IMR-90 (cell line): ENCODE measurements at regions not wholly inside any gene's neighbourhood (a gene's known extent, or its start where the extent isn't known, plus 50 kb on each side); places are given as distances from the start of the nearest gene placed in this dataset.

Experiments
- ATAC-seq: fragments of 200-7000 bp; cut with Tn5 transposase; 2 replicates; pipeline ENCODE4 v1.9.1; 2020; ENCODE audit warnings: low read depth, mild to moderate bottlenecking, moderate library complexity
- BruUV-seq: library from RNA; stranded (reverse); fragments of 400-500 nt; replicated peaks from 2 replicates; lab custom pipeline; 2021; lab: Mats Ljungman, UMichigan
- CTCF ChIA-PET: fragments of 300-600 bp; formaldehyde crosslinking; extraction: SDS; loops from one replicate; lab custom pipeline; 2021; ENCODE audit warnings: antibody characterized with exemption; lab: Yijun Ruan, JAX
- POLR2A ChIA-PET: fragments of 300-600 bp; sonication (Branson Sonifier 250); formaldehyde crosslinking; loops from one replicate; lab custom pipeline; 2022; ENCODE audit warnings: antibody characterized with exemption; ENCODE audit not compliant: unreplicated experiment; lab: Charles Lee
- DNase-seq: peaks from one replicate; pipeline ENCODE4 v3.0.0; 2013
- H2AFZ ChIP-seq: replicated peaks from 2 replicates; pipeline ENCODE3; 2013; ENCODE audit warnings: low read length, mild to moderate bottlenecking; ENCODE audit not compliant: poor library complexity
- H2AK5ac ChIP-seq: 2 replicates; pipeline ENCODE4 v1.6.1; 2013; ENCODE audit warnings: low read depth, low read length, inconsistent platforms
- H2AK9ac ChIP-seq: replicated peaks from 2 replicates; pipeline ENCODE3; 2013; ENCODE audit warnings: mild to moderate bottlenecking, low read depth, low read length, moderate library complexity; ENCODE audit not compliant: poor library complexity
- H2BK120ac ChIP-seq: 2 replicates; pipeline ENCODE4 v1.6.1; 2013; ENCODE audit warnings: low read depth, low read length, inconsistent platforms
- H2BK15ac ChIP-seq: 3 replicates; pipeline ENCODE4 v1.6.1; 2013; ENCODE audit warnings: low read depth, low read length, inconsistent platforms
- H2BK20ac ChIP-seq: 2 replicates; pipeline ENCODE4 v1.6.1; 2013; ENCODE audit warnings: low read depth, mild to moderate bottlenecking, inconsistent platforms, low read length, moderate library complexity
- H2BK5ac ChIP-seq: 2 replicates; pipeline ENCODE4 v1.6.1; 2013; ENCODE audit warnings: mild to moderate bottlenecking, low read depth, low read length, inconsistent platforms; ENCODE audit not compliant: poor library complexity, severe bottlenecking
- H3K14ac ChIP-seq: replicated peaks from 2 replicates; pipeline ENCODE4 v1.6.1; 2013; ENCODE audit warnings: low read depth, low read length, inconsistent platforms
- H3K18ac ChIP-seq: 2 replicates; pipeline ENCODE4 v1.6.1; 2013; ENCODE audit warnings: low read depth, low read length, control low read depth
- H3K23ac ChIP-seq: 2 replicates; pipeline ENCODE4 v1.6.1; 2013; ENCODE audit warnings: low read depth, low read length, inconsistent platforms
- H3K27ac ChIP-seq: 2 replicates; pipeline ENCODE4 v1.5.1; 2013; ENCODE audit warnings: mild to moderate bottlenecking, control low read depth, low read length; ENCODE audit not compliant: insufficient read depth
- H3K27me3 ChIP-seq: 2 replicates; pipeline ENCODE4 v1.6.1; 2013; ENCODE audit warnings: low read length; ENCODE audit not compliant: control insufficient read depth, insufficient read depth
- H3K36me3 ChIP-seq: 2 replicates; pipeline ENCODE4 v1.6.1; 2013; ENCODE audit warnings: low read length, mixed read lengths; ENCODE audit not compliant: control insufficient read depth, insufficient read depth
- H3K4ac ChIP-seq: 2 replicates; pipeline ENCODE4 v1.6.1; 2013; ENCODE audit warnings: low read depth, low read length, inconsistent platforms
- H3K4me1 ChIP-seq: 2 replicates; pipeline ENCODE4 v1.6.1; 2013; ENCODE audit warnings: low read length, mixed read lengths; ENCODE audit not compliant: control insufficient read depth, insufficient read depth
- H3K4me2 ChIP-seq: 2 replicates; pipeline ENCODE4 v1.6.1; 2013; ENCODE audit warnings: low read depth, mild to moderate bottlenecking, control low read depth, low read length, moderate library complexity
- H3K4me3 ChIP-seq: 2 replicates; pipeline ENCODE4 v1.5.1; 2013; ENCODE audit warnings: low read depth, mild to moderate bottlenecking, control low read depth, low read length, moderate library complexity; ENCODE audit not compliant: insufficient read depth
- H3K56ac ChIP-seq: 2 replicates; pipeline ENCODE4 v1.6.1; 2013; ENCODE audit warnings: low read length, inconsistent platforms; ENCODE audit not compliant: insufficient read depth; ENCODE audit errors: extremely low read depth
- H3K79me1 ChIP-seq, 2 experiments: 2 replicates each; pipeline ENCODE4 v1.6.1; 2013; ENCODE audit warnings: low read length in 2 of 2, inconsistent platforms in 1 of 2, low read depth in 1 of 2
- H3K9ac ChIP-seq: 2 replicates; pipeline ENCODE4 v1.6.1; 2013; ENCODE audit warnings: low read depth, low read length, control low read depth
- H3K9me1 ChIP-seq: 2 replicates; pipeline ENCODE4 v1.6.1; 2013; ENCODE audit warnings: low read length, inconsistent platforms; ENCODE audit not compliant: insufficient read depth
- H3K9me3 ChIP-seq: 2 replicates; pipeline ENCODE4 v1.6.1; 2013; ENCODE audit warnings: low read length; ENCODE audit not compliant: control insufficient read depth, insufficient read depth
- H4K20me1 ChIP-seq: 2 replicates; pipeline ENCODE4 v1.6.1; 2013; ENCODE audit warnings: low read length, inconsistent platforms; ENCODE audit not compliant: insufficient read depth
- H4K5ac ChIP-seq: 2 replicates; pipeline ENCODE4 v1.6.1; 2013; ENCODE audit warnings: mild to moderate bottlenecking, low read depth, low read length, control low read depth
- H4K8ac ChIP-seq, 2 experiments: 2 replicates each; pipeline ENCODE4 v1.6.1; 2013; ENCODE audit warnings: low read depth in 2 of 2, low read length in 2 of 2, control low read depth in 1 of 2, inconsistent platforms in 1 of 2
- H4K91ac ChIP-seq: 2 replicates; pipeline ENCODE4 v1.6.1; 2013; ENCODE audit warnings: low read depth, low read length, inconsistent platforms; ENCODE audit not compliant: insufficient read depth
- CEBPB ChIP-seq: IDR thresholded peaks from 2 replicates; pipeline ENCODE4 v1.6.1; 2012; ENCODE audit warnings: low read depth, low read length, improper control_type of control experiment
- MXI1 ChIP-seq: IDR thresholded peaks from 2 replicates; pipeline ENCODE4 v1.6.1; 2012; ENCODE audit warnings: low read depth, mild to moderate bottlenecking, low read length, moderate library complexity, borderline replicate concordance
- USF2 ChIP-seq: fragments of 150-350 bp; IDR thresholded peaks from 2 replicates; pipeline ENCODE4 v1.6.1; 2017; ENCODE audit warnings: mild to moderate bottlenecking, antibody characterized with exemption, low read length, low read depth
- WGBS, 2 experiments: methylation state at CpG; one replicate each; pipeline versions ENCODE4 v1.1.5 to v1.1.7; 2013; ENCODE audit warnings: missing lambda C conversion rate in 2 of 2; ENCODE audit not compliant: insufficient read length in 1 of 2; ENCODE audit errors: extremely low coverage in 2 of 2; 5-methylcytosine and 5-hydroxymethylcytosine counted together
- dilution Hi-C: fragments of 300-500 bp; cut with HindIII; formaldehyde crosslinking; loops from one replicate; pipeline ENCODE4 v1.14.3; 2018; ENCODE audit warnings: low sequenced_read_pairs; ENCODE audit not compliant: unreplicated experiment
- in situ Hi-C: fragments of 300-500 bp; cut with MboI; formaldehyde crosslinking; loops from 3 replicates; pipeline ENCODE4 v1.14.3; 2019; ENCODE audit warnings: low sequenced_read_pairs, inconsistent platforms, mixed read lengths
- intact Hi-C: fragments of 100-400 bp; cut with micrococcal nuclease; formaldehyde crosslinking; loops from 2 replicates; pipeline ENCODE4 v1.10.0; 2022

GRCh38 chr17:77667478-77667877, 291.0 kb upstream of the TNRC6C start:
- Histone ChIP-seq H2AFZ (no peak overlapping the region), H3K4me2 (no peak overlapping the region), H3K9ac (no peak overlapping the region), H4K20me1 (no peaks in the 10 kb centered on the region), H2BK120ac (no peak overlapping the region), H3K79me1 (no peaks in the 10 kb centered on the region), H3K27ac (no peak overlapping the region), H2BK15ac (no peak overlapping the region), H3K14ac (no peak overlapping the region), H3K36me3 (no peaks in the 10 kb centered on the region), H4K5ac (no peak overlapping the region), H3K18ac (no peak overlapping the region), H2AK5ac (no peak overlapping the region), H4K91ac (no peak overlapping the region), H3K23ac (no peak overlapping the region), H3K4me3 (no peak overlapping the region), H3K27me3 (peaks cover 6% of the 10 kb centered on the region), H3K56ac (no peak overlapping the region), H3K4me1 (no peaks in the 10 kb centered on the region), H4K8ac (no peak overlapping the region), H2BK20ac (no peak overlapping the region), H3K4ac (no peak overlapping the region), H3K9me1 (no peaks in the 10 kb centered on the region), H2AK9ac (no peak overlapping the region), H3K9me3 (peaks cover 3% of the 10 kb centered on the region; the same call in 1 of the 2 replicates), H2BK5ac (no peak overlapping the region)
- no CpG with 5 or more reads among the region's 1 CpG for WGBS, 2 experiments
- no peak for ATAC-seq
- dilution Hi-C loops (no loop called here), in situ Hi-C loops (no loop called here), intact Hi-C loops (no loop called here)
- DNase-seq, result no peak
- CTCF ChIA-PET, result no interaction called here
- no TSS peak for BruUV-seq
- TF ChIP-seq MXI1 (no peak), USF2 (no peak), CEBPB (no peak)
- POLR2A ChIA-PET, result no interaction called here
